SK-N-SH (cell line): ENCODE measurements at regions not wholly inside any gene's neighbourhood (a gene's known extent, or its start where the extent isn't known, plus 50 kb on each side); places are given as distances from the start of the nearest gene placed in this dataset.
"Not testable (repeated sequence)": the region's sequence is repeated elsewhere in the genome, so short reads cannot be mapped to it uniquely, and the experiment has no call there.

Source experiments
- CTCF ChIA-PET: fragments of 300-600, 350-600 bp; formaldehyde crosslinking; extraction: SDS; loops from one replicate; lab custom pipeline; 2021; lab: Yijun Ruan, JAX
- POLR2A ChIA-PET: fragments of 350-600 bp; sonication (Branson Sonifier 250); formaldehyde crosslinking; extraction: SDS; loops from one replicate; lab custom pipeline; 2020; ENCODE audit warnings: antibody characterized with exemption, inconsistent platforms; lab: Yijun Ruan, JAX
- DNase-seq: peaks from one replicate; pipeline ENCODE4 v3.0.0; 2012
- H2AFZ ChIP-seq: fragments of 200-600 bp; sonication (generic); 2 replicates; pipeline ENCODE4 v1.8.1; 2016; ENCODE audit warnings: antibody characterized with exemption, mild to moderate bottlenecking, low read depth
- H3F3A ChIP-seq: fragments of 200-600 bp; sonication (generic); replicated peaks from 2 replicates; pipeline ENCODE3; 2016; ENCODE audit warnings: antibody characterized with exemption, mild to moderate bottlenecking; ENCODE audit not compliant: insufficient read depth
- H3K27ac ChIP-seq, 2 experiments: fragments of 200-500 bp in 1 of 2; fragments of 200-600 bp in 1 of 2; sonication (Bioruptor generic) in 1 of 2; sonication (generic), shearing (Covaris generic) in 1 of 2; 2 replicates each; pipeline versions ENCODE4 v1.5.1 to v1.6.1; 2014 to 2016; ENCODE audit warnings: low read depth in 2 of 2, inconsistent platforms in 1 of 2, low read length in 1 of 2, mild to moderate bottlenecking in 1 of 2, mixed read lengths in 1 of 2
- H3K27me3 ChIP-seq: fragments of 200-600 bp; sonication (generic), shearing (Covaris generic); 2 replicates; pipeline ENCODE4 v1.6.1; 2016; ENCODE audit warnings: mixed run types; ENCODE audit not compliant: insufficient read depth
- H3K36me3 ChIP-seq, 2 experiments: fragments of 200-500 bp in 1 of 2; fragments of 200-600 bp in 1 of 2; sonication (Bioruptor generic) in 1 of 2; sonication (generic) in 1 of 2; replicated peaks in 1 of 2; 2 replicates each; pipeline versions ENCODE3 to v1.5.1; 2014 to 2016; ENCODE audit warnings: low read length in 1 of 2, mild to moderate bottlenecking in 1 of 2; ENCODE audit not compliant: insufficient read depth in 2 of 2, control insufficient read depth in 1 of 2
- H3K4me1 ChIP-seq, 2 experiments: fragments of 200-500 bp in 1 of 2; fragments of 200-600 bp in 1 of 2; sonication (Bioruptor generic) in 1 of 2; sonication (generic), shearing (Covaris generic) in 1 of 2; 2 replicates each; pipeline versions ENCODE4 v1.5.1 to v1.6.1; 2014 to 2016; ENCODE audit warnings: low read depth in 1 of 2, low read length in 1 of 2, mixed run types in 1 of 2; ENCODE audit not compliant: insufficient read depth in 2 of 2, control insufficient read depth in 1 of 2
- H3K4me2 ChIP-seq: fragments of 200-600 bp; sonication (generic), shearing (Covaris generic); 2 replicates; pipeline ENCODE4 v1.6.1; 2017; ENCODE audit warnings: mixed run types
- H3K4me3 ChIP-seq, 2 experiments: fragments of 200-500 bp in 1 of 2; fragments of 200-600 bp in 1 of 2; sonication (Bioruptor generic) in 1 of 2; sonication (generic), shearing (Covaris generic) in 1 of 2; 2 replicates each; pipeline versions ENCODE4 v1.5.1 to v1.8.1; 2014 to 2016; ENCODE audit warnings: low read depth in 2 of 2, inconsistent platforms in 1 of 2, low read length in 1 of 2, mild to moderate bottlenecking in 1 of 2, mixed read lengths in 1 of 2, moderate library complexity in 1 of 2
- H3K79me2 ChIP-seq: fragments of 200-600 bp; sonication (generic); 2 replicates; pipeline ENCODE4 v1.8.1; 2017; ENCODE audit warnings: mild to moderate bottlenecking; ENCODE audit not compliant: insufficient read depth
- H3K9ac ChIP-seq: fragments of 200-600 bp; sonication (generic); 2 replicates; pipeline ENCODE4 v1.6.1; 2017; ENCODE audit warnings: mixed run types
- H3K9me2 ChIP-seq: fragments of 200-600 bp; sonication (generic); 2 replicates; pipeline ENCODE4 v1.6.1; 2017; ENCODE audit warnings: mixed run types
- H3K9me3 ChIP-seq: fragments of 200-600 bp; sonication (generic); 2 replicates; pipeline ENCODE4 v1.6.1; 2017; ENCODE audit warnings: mixed run types, mild to moderate bottlenecking, moderate library complexity
- H4K20me1 ChIP-seq: fragments of 200-600 bp; sonication (generic); 2 replicates; pipeline ENCODE4 v1.6.1; 2017; ENCODE audit warnings: mild to moderate bottlenecking, mixed run types; ENCODE audit not compliant: insufficient read depth
- EP300 ChIP-seq, 2 experiments: IDR thresholded peaks; 2 replicates each; pipeline versions ENCODE4 v1.4.0 to v1.6.1; 2012; ENCODE audit warnings: borderline replicate concordance in 1 of 2, low read depth in 1 of 2, low read length in 1 of 2
- EZH2phosphoT487 ChIP-seq: fragments of 200-600 bp; sonication (generic); IDR thresholded peaks from 2 replicates; pipeline ENCODE4 v1.6.1; 2017; ENCODE audit warnings: low read depth, mixed run types, mild to moderate bottlenecking, antibody characterized with exemption, moderate library complexity, borderline replicate concordance
- FOXJ3 ChIP-seq: sonication (generic); formaldehyde crosslinking; IDR thresholded peaks from 2 replicates; pipeline ENCODE4 v1.5.1; 2020; ENCODE audit warnings: mild to moderate bottlenecking, missing genetic modification reagents
- FOXM1 ChIP-seq: IDR thresholded peaks from 2 replicates; pipeline ENCODE4 v1.4.0; 2012; ENCODE audit warnings: low read depth, mild to moderate bottlenecking
- GABPA ChIP-seq: IDR thresholded peaks from 2 replicates; pipeline ENCODE4 v1.4.0; 2012; ENCODE audit warnings: low read depth, mild to moderate bottlenecking
- GATA2 ChIP-seq: sonication (generic); formaldehyde crosslinking; IDR thresholded peaks from 2 replicates; pipeline ENCODE4 v1.5.0; 2020; ENCODE audit warnings: mild to moderate bottlenecking, missing genetic modification reagents
- MEF2A ChIP-seq: IDR thresholded peaks from 2 replicates; pipeline ENCODE4 v1.4.0; 2012; ENCODE audit warnings: low read depth, borderline replicate concordance
- MXI1 ChIP-seq: IDR thresholded peaks from 2 replicates; pipeline ENCODE4 v1.6.1; 2012; ENCODE audit warnings: mild to moderate bottlenecking, low read depth, low read length, improper control_type of control experiment
- RFX5 ChIP-seq: IDR thresholded peaks from 2 replicates; pipeline ENCODE4 v1.6.1; 2012; ENCODE audit warnings: mild to moderate bottlenecking, improper control_type of control experiment, low read length
- RXRA ChIP-seq: IDR thresholded peaks from 2 replicates; pipeline ENCODE4 v1.4.0; 2012; ENCODE audit warnings: low read depth, mild to moderate bottlenecking, borderline replicate concordance
- TCF12 ChIP-seq: IDR thresholded peaks from 2 replicates; pipeline ENCODE4 v1.4.0; 2012
- YY1 ChIP-seq: IDR thresholded peaks from 2 replicates; pipeline ENCODE4 v1.4.0; 2012; ENCODE audit warnings: low read depth, mild to moderate bottlenecking
- WGBS: methylation state at CpG from one replicate; pipeline ENCODE4 v1.1.6; 2017; ENCODE audit warnings: low lambda C conversion rate; 5-methylcytosine and 5-hydroxymethylcytosine counted together
- TF ChIP-seq, protein P1 (sequence below): IDR thresholded peaks from 2 replicates; pipeline ENCODE4 v1.6.1; 2012; ENCODE audit warnings: mild to moderate bottlenecking, low read depth, low read length, moderate library complexity
- TF ChIP-seq, protein P2 (sequence below): IDR thresholded peaks from 2 replicates; pipeline ENCODE4 v1.4.0; 2012; ENCODE audit warnings: low read depth
- TF ChIP-seq, protein P3 (sequence below): IDR thresholded peaks from 2 replicates; pipeline ENCODE4 v1.4.0; 2012; ENCODE audit warnings: low read depth, borderline replicate concordance

DNA sequence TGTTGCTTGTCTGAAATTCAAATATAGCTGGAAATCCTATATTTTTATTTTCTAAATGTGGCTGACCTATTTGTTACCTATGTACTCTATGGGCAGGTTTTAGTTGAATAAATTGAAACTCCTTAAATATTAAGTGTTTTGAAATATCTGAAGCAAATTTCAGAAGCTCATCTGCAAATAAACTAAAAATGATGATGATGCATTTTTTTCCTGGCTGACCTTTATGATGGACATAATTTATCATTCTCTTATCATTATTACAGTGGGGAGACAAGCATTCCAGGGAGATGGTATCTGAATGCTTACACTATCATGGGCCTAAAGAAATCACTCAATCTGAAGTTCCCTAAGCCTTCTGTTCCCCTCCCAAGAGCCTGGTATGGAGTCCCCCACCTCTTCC, 1225.2 kb downstream of the AACS start:
- no peaks in the 10 kb centered on the region for H3K4me1 ChIP-seq
- H3K36me3 ChIP-seq, result no peaks in the 10 kb centered on the region
- no peak overlapping the region for H2AFZ ChIP-seq
- no peaks in the 10 kb centered on the region for H3F3A ChIP-seq
- H3K27me3 ChIP-seq, result no peaks in the 10 kb centered on the region
- CTCF ChIA-PET, result no interaction called here
- TF ChIP-seq YY1 (no peak), EP300 (IDR thresholded peaks at IDR 0.05; ENCODE audit: borderline replicate concordance in 1 of 2, low read depth in 1 of 2, low read length in 1 of 2) (no peak), GATA2 (CRISPR knock-in tag) (no peak), EZH2phosphoT487 (no peak), RFX5 (no peak), RXRA (no peak), GABPA (no peak), FOXJ3 (no peak), TCF12 (no peak), MXI1 (no peak), FOXM1 (no peak), MEF2A (no peak)
- TF ChIP-seq, protein P1, sequence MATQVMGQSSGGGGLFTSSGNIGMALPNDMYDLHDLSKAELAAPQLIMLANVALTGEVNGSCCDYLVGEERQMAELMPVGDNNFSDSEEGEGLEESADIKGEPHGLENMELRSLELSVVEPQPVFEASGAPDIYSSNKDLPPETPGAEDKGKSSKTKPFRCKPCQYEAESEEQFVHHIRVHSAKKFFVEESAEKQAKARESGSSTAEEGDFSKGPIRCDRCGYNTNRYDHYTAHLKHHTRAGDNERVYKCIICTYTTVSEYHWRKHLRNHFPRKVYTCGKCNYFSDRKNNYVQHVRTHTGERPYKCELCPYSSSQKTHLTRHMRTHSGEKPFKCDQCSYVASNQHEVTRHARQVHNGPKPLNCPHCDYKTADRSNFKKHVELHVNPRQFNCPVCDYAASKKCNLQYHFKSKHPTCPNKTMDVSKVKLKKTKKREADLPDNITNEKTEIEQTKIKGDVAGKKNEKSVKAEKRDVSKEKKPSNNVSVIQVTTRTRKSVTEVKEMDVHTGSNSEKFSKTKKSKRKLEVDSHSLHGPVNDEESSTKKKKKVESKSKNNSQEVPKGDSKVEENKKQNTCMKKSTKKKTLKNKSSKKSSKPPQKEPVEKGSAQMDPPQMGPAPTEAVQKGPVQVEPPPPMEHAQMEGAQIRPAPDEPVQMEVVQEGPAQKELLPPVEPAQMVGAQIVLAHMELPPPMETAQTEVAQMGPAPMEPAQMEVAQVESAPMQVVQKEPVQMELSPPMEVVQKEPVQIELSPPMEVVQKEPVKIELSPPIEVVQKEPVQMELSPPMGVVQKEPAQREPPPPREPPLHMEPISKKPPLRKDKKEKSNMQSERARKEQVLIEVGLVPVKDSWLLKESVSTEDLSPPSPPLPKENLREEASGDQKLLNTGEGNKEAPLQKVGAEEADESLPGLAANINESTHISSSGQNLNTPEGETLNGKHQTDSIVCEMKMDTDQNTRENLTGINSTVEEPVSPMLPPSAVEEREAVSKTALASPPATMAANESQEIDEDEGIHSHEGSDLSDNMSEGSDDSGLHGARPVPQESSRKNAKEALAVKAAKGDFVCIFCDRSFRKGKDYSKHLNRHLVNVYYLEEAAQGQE, result no peak
- TF ChIP-seq, protein P2, sequence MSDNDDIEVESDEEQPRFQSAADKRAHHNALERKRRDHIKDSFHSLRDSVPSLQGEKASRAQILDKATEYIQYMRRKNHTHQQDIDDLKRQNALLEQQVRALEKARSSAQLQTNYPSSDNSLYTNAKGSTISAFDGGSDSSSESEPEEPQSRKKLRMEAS, result no peak
- TF ChIP-seq, protein P3, sequence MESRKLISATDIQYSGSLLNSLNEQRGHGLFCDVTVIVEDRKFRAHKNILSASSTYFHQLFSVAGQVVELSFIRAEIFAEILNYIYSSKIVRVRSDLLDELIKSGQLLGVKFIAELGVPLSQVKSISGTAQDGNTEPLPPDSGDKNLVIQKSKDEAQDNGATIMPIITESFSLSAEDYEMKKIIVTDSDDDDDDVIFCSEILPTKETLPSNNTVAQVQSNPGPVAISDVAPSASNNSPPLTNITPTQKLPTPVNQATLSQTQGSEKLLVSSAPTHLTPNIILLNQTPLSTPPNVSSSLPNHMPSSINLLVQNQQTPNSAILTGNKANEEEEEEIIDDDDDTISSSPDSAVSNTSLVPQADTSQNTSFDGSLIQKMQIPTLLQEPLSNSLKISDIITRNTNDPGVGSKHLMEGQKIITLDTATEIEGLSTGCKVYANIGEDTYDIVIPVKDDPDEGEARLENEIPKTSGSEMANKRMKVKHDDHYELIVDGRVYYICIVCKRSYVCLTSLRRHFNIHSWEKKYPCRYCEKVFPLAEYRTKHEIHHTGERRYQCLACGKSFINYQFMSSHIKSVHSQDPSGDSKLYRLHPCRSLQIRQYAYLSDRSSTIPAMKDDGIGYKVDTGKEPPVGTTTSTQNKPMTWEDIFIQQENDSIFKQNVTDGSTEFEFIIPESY, result no peak
- no peaks in the 10 kb centered on the region for H3K9me3 ChIP-seq
- H3K9ac ChIP-seq, result no peak overlapping the region
- no peak for DNase-seq
- no peak overlapping the region for H3K4me3 ChIP-seq
- H3K9me2 ChIP-seq, result no peaks in the 10 kb centered on the region
- POLR2A ChIA-PET, result no interaction called here
- no peaks in the 10 kb centered on the region for H4K20me1 ChIP-seq
- no peak overlapping the region for H3K4me2 ChIP-seq
- no peaks in the 10 kb centered on the region for H3K79me2 ChIP-seq
- no peak overlapping the region for H3K27ac ChIP-seq

DNA sequence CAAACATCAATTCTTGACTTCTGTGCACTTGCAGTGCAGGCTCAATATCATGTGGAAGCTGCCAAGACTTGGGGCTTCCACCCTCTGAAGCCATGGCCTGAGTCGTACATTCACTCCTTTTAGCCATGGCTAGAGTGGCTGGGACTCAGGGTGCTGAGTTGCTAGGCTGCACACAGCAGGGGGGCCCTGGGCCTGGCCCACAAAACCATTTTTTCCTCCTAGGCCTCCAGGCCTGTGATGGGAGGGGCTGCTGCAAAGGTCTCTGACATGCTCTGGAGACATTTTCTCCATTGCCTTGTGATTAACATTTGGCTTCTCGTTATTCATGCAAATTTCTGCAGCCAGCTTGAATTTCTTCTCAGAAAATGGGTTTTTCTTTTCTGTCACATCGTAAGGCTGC, 1226.8 kb downstream of the AACS start:
- H3K27ac ChIP-seq, H4K20me1 ChIP-seq, H3K9ac ChIP-seq, H3K4me2 ChIP-seq, H3K36me3 ChIP-seq, H3K27me3 ChIP-seq, DNase-seq, H3K9me2 ChIP-seq, H2AFZ ChIP-seq, H3K4me1 ChIP-seq, H3K79me2 ChIP-seq, H3K9me3 ChIP-seq, H3K4me3 ChIP-seq, POLR2A ChIA-PET, H3F3A ChIP-seq, CTCF ChIA-PET: not testable (repeated sequence)
- 37% methylated on average over 2 of the region's 3 CpGs for WGBS
